NB4 (cell line): ENCODE measurements at regions not wholly inside any gene's neighbourhood (a gene's known extent, or its start where the extent isn't known, plus 50 kb on each side); places are given as distances from the start of the nearest gene placed in this dataset.

ENCODE experiments used
- DNase-seq: peaks from one replicate; pipeline ENCODE4 v3.0.0; 2010; ENCODE audit warnings: low read depth
- H3K4me3 ChIP-seq: one replicate; pipeline ENCODE4 v1.5.1; 2011; ENCODE audit warnings: mild to moderate bottlenecking, low read depth, low read length, moderate library complexity
- CTCF ChIP-seq: IDR thresholded peaks from one replicate; pipeline ENCODE4 v1.5.1; 2012; ENCODE audit warnings: low read depth, low read length
- MAX ChIP-seq: IDR thresholded peaks from 2 replicates; pipeline ENCODE4 v1.6.1; 2011; ENCODE audit warnings: low read depth, low read length
- MYC ChIP-seq: IDR thresholded peaks from 2 replicates; pipeline ENCODE4 v1.6.1; 2011; ENCODE audit warnings: low read depth, low read length
- POLR2A ChIP-seq: IDR thresholded peaks from 2 replicates; pipeline ENCODE4 v1.6.1; 2011; ENCODE audit warnings: mild to moderate bottlenecking; ENCODE audit not compliant: insufficient read length; ENCODE audit errors: extremely low read depth

- DNase-seq, result no peak
Observed at GRCh38 chr1:58209575-58209974, 337.0 kb downstream of the OMA1 start.

GRCh38 chr1:58206749-58207148, 339.8 kb downstream of the OMA1 start:
- no peak for DNase-seq
- TF ChIP-seq CTCF (no peak), MYC (no peak), POLR2A (no peak), MAX (no peak)

More at GRCh38 chr1:58209575-58209974, 337.0 kb downstream of the OMA1 start:
- H3K4me3 ChIP-seq, result no peak overlapping the region
- TF ChIP-seq CTCF, result no peak
- TF ChIP-seq MYC, result no peak
- no peak for TF ChIP-seq POLR2A
- TF ChIP-seq MAX, result no peak

GRCh38 chr1:58204284-58204683, 342.2 kb downstream of the OMA1 start:
- TF ChIP-seq MYC (no peak), POLR2A (no peak), CTCF (peak; percentile 42), MAX (no peak)
- no peak overlapping the region for H3K4me3 ChIP-seq
- peak; percentile 11 for DNase-seq

More at GRCh38 chr1:58206749-58207148, 339.8 kb downstream of the OMA1 start:
- no peak overlapping the region for H3K4me3 ChIP-seq

GRCh38 chr1:58201492-58202106, 344.9 kb downstream of the OMA1 start:
- TF ChIP-seq CTCF (no peak), MAX (no peak), POLR2A (no peak), MYC (no peak)
- no peak for DNase-seq
- H3K4me3 ChIP-seq, result no peak overlapping the region

GRCh38 chr1:58200437-58200836, 346.1 kb downstream of the OMA1 start:
- no peak overlapping the region for H3K4me3 ChIP-seq
- TF ChIP-seq CTCF, result no peak
- no peak for TF ChIP-seq MYC
- no peak for TF ChIP-seq POLR2A
- TF ChIP-seq MAX, result no peak
- DNase-seq, result no peak

GRCh38 chr1:58197811-58198210, 348.7 kb downstream of the OMA1 start:
- no peak for TF ChIP-seq MAX
- TF ChIP-seq POLR2A, result no peak
- TF ChIP-seq CTCF, result no peak
- no peak for TF ChIP-seq MYC
- H3K4me3 ChIP-seq, result no peak overlapping the region
- DNase-seq, result no peak
